ENCODE measurements at regions not wholly inside any gene's neighbourhood (a gene's known extent, or its start where the extent isn't known, plus 50 kb on each side); places are given as distances from the start of the nearest gene placed in this dataset.
A peak's percentile ranks its signal among the peaks of the same experiment; 100 is the strongest.

- no peak for DNase-seq (ENCODE audit: low read depth)
Observed at GRCh38 chrX:40182615-40183014, 84.9 kb upstream of the BCOR start.

GRCh38 chrX:40182095-40182494 is 84.3 kb upstream of the BCOR start:
- no peak for DNase-seq (ENCODE audit: low read depth)

GRCh38 chrX:40179283-40179682 is 81.5 kb upstream of the BCOR start:
- DNase-seq (ENCODE audit: low read depth), result no peak

GRCh38 chrX:40177942-40178715 is 80.4 kb upstream of the BCOR start:
- no peak for DNase-seq (ENCODE audit: low read depth)

GRCh38 chrX:40177489-40177888 is 79.7 kb upstream of the BCOR start:
- DNase-seq (ENCODE audit: low read depth), result no peak

- DNase-seq (ENCODE audit: low read depth), result no peak
Observed at GRCh38 chrX:40177117-40177430, 79.3 kb upstream of the BCOR start.

- peak; percentile 50 for DNase-seq (ENCODE audit: low read depth)
Observed at GRCh38 chrX:40176351-40177116, 78.8 kb upstream of the BCOR start.

- DNase-seq (ENCODE audit: low read depth), result peak; percentile 47
Observed at GRCh38 chrX:40175511-40176350, 78.0 kb upstream of the BCOR start.

GRCh38 chrX:40174854-40175510 is 77.2 kb upstream of the BCOR start:
- peak; percentile 70 for DNase-seq (ENCODE audit: low read depth)

- peak; percentile 43 for DNase-seq (ENCODE audit: low read depth)
Observed at GRCh38 chrX:40174001-40174853, 76.5 kb upstream of the BCOR start.

- no peak for DNase-seq (ENCODE audit: low read depth)
Observed at GRCh38 chrX:40173143-40174000, 75.6 kb upstream of the BCOR start.

GRCh38 chrX:40172401-40173142 is 74.8 kb upstream of the BCOR start:
- peak; percentile 70 for DNase-seq (ENCODE audit: low read depth)

GRCh38 chrX:40171513-40172400 is 74.0 kb upstream of the BCOR start:
- peak; percentile 55 for DNase-seq (ENCODE audit: low read depth)

- no peak for DNase-seq (ENCODE audit: low read depth)
Observed at GRCh38 chrX:40170830-40171512, 73.2 kb upstream of the BCOR start.

GRCh38 chrX:40169193-40170101 is 71.7 kb upstream of the BCOR start:
- peak; percentile 87 for DNase-seq (ENCODE audit: low read depth)

GRCh38 chrX:40168480-40169011 is 70.8 kb upstream of the BCOR start:
- no peak for DNase-seq (ENCODE audit: low read depth)

Measured in iris pigment epithelial cell (primary cell).